Neural cell (in vitro differentiated cells): ENCODE measurements at regions not wholly inside any gene's neighbourhood (a gene's known extent, or its start where the extent isn't known, plus 50 kb on each side); places are given as distances from the start of the nearest gene placed in this dataset.

Source experiments
- EP300 ChIP-seq: fragments of 450-650 bp; conservative IDR thresholded peaks from 2 replicates; pipeline ENCODE4 v1.6.1; 2014; ENCODE audit warnings: antibody characterized with exemption, mild to moderate bottlenecking, moderate library complexity; ENCODE audit not compliant: poor library complexity, severe bottlenecking
- EZH2 ChIP-seq: fragments of 200-600, 300-800 bp; shearing (Covaris generic), sonication (generic); IDR thresholded peaks from 2 replicates; pipeline ENCODE4 v1.6.1; 2014; ENCODE audit warnings: antibody characterized with exemption, low read length, borderline replicate concordance, mild to moderate bottlenecking; ENCODE audit not compliant: insufficient read depth, poor library complexity, severe bottlenecking
- MXI1 ChIP-seq: fragments of 450-650 bp; conservative IDR thresholded peaks from 2 replicates; pipeline ENCODE4 v1.6.1; 2014; ENCODE audit warnings: antibody characterized with exemption, mild to moderate bottlenecking; ENCODE audit not compliant: poor library complexity, severe bottlenecking
- POLR2AphosphoS5 ChIP-seq: IDR thresholded peaks from 2 replicates; pipeline ENCODE4 v1.6.1; 2012
- RAD21 ChIP-seq: fragments of 450-650 bp; conservative IDR thresholded peaks from 2 replicates; pipeline ENCODE4 v1.6.1; 2014; ENCODE audit warnings: antibody characterized with exemption, mild to moderate bottlenecking, moderate library complexity
- SMC3 ChIP-seq: fragments of 450-650 bp; conservative IDR thresholded peaks from 2 replicates; pipeline ENCODE4 v1.6.1; 2014; ENCODE audit warnings: antibody characterized with exemption, mild to moderate bottlenecking, moderate library complexity; ENCODE audit not compliant: poor library complexity
- TF ChIP-seq, protein P1 (sequence below): fragments of 450-650 bp; IDR thresholded peaks from 2 replicates; pipeline ENCODE4 v1.5.1; 2014; ENCODE audit warnings: antibody characterized with exemption, mild to moderate bottlenecking, moderate library complexity; ENCODE audit not compliant: poor library complexity, severe bottlenecking
- TF ChIP-seq, protein P2 (sequence below): IDR thresholded peaks from 2 replicates; pipeline ENCODE4 v1.6.1; 2012; ENCODE audit warnings: borderline replicate concordance

DNA sequence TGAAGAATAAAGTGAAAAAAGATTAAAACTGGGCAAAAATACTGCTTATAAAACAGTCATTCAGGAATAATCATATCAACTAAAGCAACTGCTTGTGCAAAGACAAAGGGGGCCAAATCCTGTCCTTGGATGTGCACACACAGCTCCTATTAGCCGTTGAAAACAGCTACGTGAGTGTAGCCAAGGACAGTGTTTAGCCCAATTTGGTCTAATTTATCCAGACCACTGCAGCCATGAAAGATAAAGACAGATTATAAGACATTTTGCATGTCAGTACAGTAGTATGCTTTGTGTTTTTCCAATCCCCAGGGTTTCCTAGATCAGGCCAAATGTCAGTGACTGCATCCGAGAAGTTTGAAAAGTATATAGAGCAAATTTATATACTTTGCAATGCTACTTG lies 146.3 kb upstream of the PKN2 start:
- TF ChIP-seq, protein P1, sequence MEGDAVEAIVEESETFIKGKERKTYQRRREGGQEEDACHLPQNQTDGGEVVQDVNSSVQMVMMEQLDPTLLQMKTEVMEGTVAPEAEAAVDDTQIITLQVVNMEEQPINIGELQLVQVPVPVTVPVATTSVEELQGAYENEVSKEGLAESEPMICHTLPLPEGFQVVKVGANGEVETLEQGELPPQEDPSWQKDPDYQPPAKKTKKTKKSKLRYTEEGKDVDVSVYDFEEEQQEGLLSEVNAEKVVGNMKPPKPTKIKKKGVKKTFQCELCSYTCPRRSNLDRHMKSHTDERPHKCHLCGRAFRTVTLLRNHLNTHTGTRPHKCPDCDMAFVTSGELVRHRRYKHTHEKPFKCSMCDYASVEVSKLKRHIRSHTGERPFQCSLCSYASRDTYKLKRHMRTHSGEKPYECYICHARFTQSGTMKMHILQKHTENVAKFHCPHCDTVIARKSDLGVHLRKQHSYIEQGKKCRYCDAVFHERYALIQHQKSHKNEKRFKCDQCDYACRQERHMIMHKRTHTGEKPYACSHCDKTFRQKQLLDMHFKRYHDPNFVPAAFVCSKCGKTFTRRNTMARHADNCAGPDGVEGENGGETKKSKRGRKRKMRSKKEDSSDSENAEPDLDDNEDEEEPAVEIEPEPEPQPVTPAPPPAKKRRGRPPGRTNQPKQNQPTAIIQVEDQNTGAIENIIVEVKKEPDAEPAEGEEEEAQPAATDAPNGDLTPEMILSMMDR: no peak
- TF ChIP-seq RAD21: no peak
- TF ChIP-seq SMC3: no peak
- no peak for TF ChIP-seq EZH2
- TF ChIP-seq, protein P2, sequence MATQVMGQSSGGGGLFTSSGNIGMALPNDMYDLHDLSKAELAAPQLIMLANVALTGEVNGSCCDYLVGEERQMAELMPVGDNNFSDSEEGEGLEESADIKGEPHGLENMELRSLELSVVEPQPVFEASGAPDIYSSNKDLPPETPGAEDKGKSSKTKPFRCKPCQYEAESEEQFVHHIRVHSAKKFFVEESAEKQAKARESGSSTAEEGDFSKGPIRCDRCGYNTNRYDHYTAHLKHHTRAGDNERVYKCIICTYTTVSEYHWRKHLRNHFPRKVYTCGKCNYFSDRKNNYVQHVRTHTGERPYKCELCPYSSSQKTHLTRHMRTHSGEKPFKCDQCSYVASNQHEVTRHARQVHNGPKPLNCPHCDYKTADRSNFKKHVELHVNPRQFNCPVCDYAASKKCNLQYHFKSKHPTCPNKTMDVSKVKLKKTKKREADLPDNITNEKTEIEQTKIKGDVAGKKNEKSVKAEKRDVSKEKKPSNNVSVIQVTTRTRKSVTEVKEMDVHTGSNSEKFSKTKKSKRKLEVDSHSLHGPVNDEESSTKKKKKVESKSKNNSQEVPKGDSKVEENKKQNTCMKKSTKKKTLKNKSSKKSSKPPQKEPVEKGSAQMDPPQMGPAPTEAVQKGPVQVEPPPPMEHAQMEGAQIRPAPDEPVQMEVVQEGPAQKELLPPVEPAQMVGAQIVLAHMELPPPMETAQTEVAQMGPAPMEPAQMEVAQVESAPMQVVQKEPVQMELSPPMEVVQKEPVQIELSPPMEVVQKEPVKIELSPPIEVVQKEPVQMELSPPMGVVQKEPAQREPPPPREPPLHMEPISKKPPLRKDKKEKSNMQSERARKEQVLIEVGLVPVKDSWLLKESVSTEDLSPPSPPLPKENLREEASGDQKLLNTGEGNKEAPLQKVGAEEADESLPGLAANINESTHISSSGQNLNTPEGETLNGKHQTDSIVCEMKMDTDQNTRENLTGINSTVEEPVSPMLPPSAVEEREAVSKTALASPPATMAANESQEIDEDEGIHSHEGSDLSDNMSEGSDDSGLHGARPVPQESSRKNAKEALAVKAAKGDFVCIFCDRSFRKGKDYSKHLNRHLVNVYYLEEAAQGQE: no peak
- no peak for TF ChIP-seq POLR2AphosphoS5
- no peak for TF ChIP-seq MXI1
- TF ChIP-seq EP300: no peak
